ENCODE measurements at regions not wholly inside any gene's neighbourhood (a gene's known extent, or its start where the extent isn't known, plus 50 kb on each side); places are given as distances from the start of the nearest gene placed in this dataset.

- H3K4me3 ChIP-seq, result no peak overlapping the region
Measured at GRCh38 chr4:119765469-119765868, 136.9 kb upstream of the PDE5A start.

GRCh38 chr4:119763386-119763785 lies 134.8 kb upstream of the PDE5A start:
- Histone ChIP-seq H3K4me3 (no peak overlapping the region), H3K9me3 (replicated peaks) (no peaks in the 10 kb centered on the region), H3K27me3 (no peaks in the 10 kb centered on the region), H3K4me1 (no peaks in the 10 kb centered on the region), H3K36me3 (no peaks in the 10 kb centered on the region), H3K27ac (no peak overlapping the region)
- DNase-seq, result no peak

More at GRCh38 chr4:119765469-119765868, 136.9 kb upstream of the PDE5A start:
- H3K27ac ChIP-seq, result no peak overlapping the region
- no peaks in the 10 kb centered on the region for H3K36me3 ChIP-seq
- H3K4me1 ChIP-seq, result no peaks in the 10 kb centered on the region
- H3K27me3 ChIP-seq, result no peaks in the 10 kb centered on the region
- no peaks in the 10 kb centered on the region for H3K9me3 ChIP-seq (replicated peaks)
- no peak for DNase-seq

GRCh38 chr4:119755599-119755998 lies 127.0 kb upstream of the PDE5A start:
- Histone ChIP-seq H3K36me3 (no peaks in the 10 kb centered on the region), H3K4me3 (no peak overlapping the region)
- no peak for DNase-seq

DNA sequence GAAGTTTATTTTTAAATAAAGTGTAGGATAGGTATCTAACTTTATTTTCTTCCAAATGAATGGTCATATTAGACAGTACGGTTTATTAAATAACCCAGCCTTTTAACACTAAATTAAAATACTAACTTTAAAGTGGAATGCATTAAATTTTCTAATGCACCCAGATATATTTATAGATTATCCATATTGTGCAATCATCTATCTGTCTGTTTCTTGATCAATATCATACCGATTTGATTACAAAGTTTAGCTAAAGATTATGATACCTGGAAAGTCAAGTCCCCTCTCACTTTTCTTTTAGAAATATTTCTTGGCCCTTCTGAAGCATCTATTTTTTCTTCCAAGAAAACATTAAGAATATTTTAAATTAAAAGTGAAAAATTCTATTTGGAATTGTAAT lies 124.3 kb upstream of the PDE5A start:
- Histone ChIP-seq H3K27ac (no peak overlapping the region), H3K4me3 (no peak overlapping the region), H3K27me3 (no peaks in the 10 kb centered on the region), H3K4me1 (no peaks in the 10 kb centered on the region), H3K9me3 (replicated peaks) (no peaks in the 10 kb centered on the region), H3K36me3 (no peaks in the 10 kb centered on the region)
- no peak for DNase-seq

More at GRCh38 chr4:119755599-119755998, 127.0 kb upstream of the PDE5A start:
- no peaks in the 10 kb centered on the region for H3K9me3 ChIP-seq (replicated peaks)
- no peaks in the 10 kb centered on the region for H3K27me3 ChIP-seq
- no peak overlapping the region for H3K27ac ChIP-seq
- no peaks in the 10 kb centered on the region for H3K4me1 ChIP-seq

DNA sequence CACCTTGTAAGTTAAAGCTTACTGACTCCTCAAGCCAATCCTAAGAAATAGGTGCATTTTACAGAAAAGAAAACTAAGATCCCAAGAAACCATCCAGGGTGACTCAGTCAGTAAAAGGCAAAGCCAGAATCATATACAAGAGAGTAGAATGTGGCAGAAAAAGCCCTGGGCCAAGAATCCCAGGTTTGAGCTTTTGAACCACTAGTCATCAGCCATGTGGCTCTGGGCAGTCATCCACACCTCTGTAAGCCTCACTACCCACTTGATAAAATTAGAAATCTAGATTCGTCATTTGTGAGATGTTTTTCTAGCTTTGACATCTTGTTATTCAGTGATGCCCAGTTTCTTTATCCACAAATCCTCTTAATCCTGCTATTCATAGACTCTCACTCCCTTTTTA lies 122.2 kb upstream of the PDE5A start:
- Histone ChIP-seq H3K4me3 (no peak overlapping the region), H3K4me1 (no peaks in the 10 kb centered on the region), H3K27me3 (no peaks in the 10 kb centered on the region), H3K27ac (no peak overlapping the region), H3K36me3 (no peaks in the 10 kb centered on the region), H3K9me3 (replicated peaks) (no peaks in the 10 kb centered on the region)
- DNase-seq, result no peak

- Histone ChIP-seq H3K27me3 (no peaks in the 10 kb centered on the region), H3K4me1 (no peaks in the 10 kb centered on the region), H3K27ac (no peak overlapping the region), H3K4me3 (no peak overlapping the region), H3K9me3 (replicated peaks) (no peaks in the 10 kb centered on the region), H3K36me3 (no peaks in the 10 kb centered on the region)
- no peak for DNase-seq
Measured at GRCh38 chr4:119750048-119750447, 121.4 kb upstream of the PDE5A start.

GRCh38 chr4:119748853-119749252 lies 120.2 kb upstream of the PDE5A start:
- no peak overlapping the region for H3K4me3 ChIP-seq
- no peaks in the 10 kb centered on the region for H3K27me3 ChIP-seq
- H3K36me3 ChIP-seq, result no peaks in the 10 kb centered on the region
- H3K9me3 ChIP-seq (replicated peaks), result no peaks in the 10 kb centered on the region
- no peak overlapping the region for H3K27ac ChIP-seq
- no peak for DNase-seq
- no peaks in the 10 kb centered on the region for H3K4me1 ChIP-seq

DNA sequence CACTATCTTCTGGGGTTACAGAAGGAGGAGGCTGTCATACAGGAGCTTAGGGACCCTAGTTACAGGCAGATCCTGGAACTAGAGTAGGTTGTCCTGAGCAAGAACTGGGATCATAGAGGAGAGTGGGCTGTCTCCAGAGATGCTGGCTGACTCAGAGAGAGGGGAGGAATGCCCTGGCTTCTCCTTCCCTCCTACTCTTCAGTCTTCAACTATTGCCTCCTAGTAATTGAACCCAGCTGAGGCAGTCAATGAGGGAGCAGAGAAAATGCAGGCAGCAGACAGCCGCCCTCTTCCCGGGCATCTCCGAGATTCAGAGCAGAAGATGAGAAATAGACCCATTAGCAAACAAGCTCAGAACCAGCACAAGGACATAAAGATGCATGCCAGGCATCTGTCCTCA lies 118.3 kb upstream of the PDE5A start:
- H3K4me1 ChIP-seq, result no peaks in the 10 kb centered on the region
- no peak overlapping the region for H3K4me3 ChIP-seq
- no peak for DNase-seq
- H3K36me3 ChIP-seq, result no peaks in the 10 kb centered on the region
- H3K27ac ChIP-seq, result no peak overlapping the region
- H3K27me3 ChIP-seq, result no peaks in the 10 kb centered on the region
- no peaks in the 10 kb centered on the region for H3K9me3 ChIP-seq (replicated peaks)

DNA sequence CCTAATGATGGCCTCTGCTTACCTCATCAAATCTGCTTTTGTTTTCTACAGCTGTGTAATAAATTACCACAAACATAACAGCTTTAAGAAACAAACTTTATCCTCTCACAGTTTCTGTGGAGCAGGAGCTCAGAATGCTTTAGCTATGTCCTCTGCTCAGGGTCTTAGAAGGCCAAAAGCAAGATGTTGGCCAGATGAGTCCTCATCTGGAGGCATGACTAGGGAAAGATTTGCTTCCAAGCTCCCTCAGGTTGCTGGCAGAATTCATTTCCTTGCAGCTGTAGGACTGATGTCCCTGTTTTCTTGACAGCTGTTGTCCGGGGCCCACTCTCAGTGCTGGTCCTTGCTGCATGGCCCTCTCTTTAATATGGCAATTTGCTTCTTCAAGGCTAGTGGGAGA lies 116.7 kb upstream of the PDE5A start:
- no peak for DNase-seq
- Histone ChIP-seq H3K4me1 (no peaks in the 10 kb centered on the region), H3K27ac (no peak overlapping the region), H3K4me3 (no peak overlapping the region), H3K9me3 (replicated peaks) (no peaks in the 10 kb centered on the region), H3K36me3 (no peaks in the 10 kb centered on the region), H3K27me3 (no peaks in the 10 kb centered on the region)

DNA sequence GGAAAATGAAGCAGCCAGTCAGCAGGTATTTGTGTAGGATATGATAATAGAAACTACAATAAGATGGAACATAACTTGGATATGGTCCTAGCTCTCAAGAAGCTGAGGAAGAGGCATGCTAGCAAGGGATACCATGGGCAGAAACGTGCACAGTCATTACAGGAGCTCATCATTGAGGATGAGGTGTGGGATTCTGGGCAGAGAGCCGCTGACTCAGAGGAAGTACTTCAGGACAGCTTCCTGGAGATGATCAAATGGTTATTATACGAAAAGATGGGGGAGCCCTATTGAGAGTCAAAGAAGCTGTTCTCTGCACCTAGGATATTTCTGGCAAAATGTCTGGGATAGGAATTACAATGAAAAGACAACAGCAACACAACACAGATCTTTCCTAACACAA lies 116.0 kb upstream of the PDE5A start:
- Histone ChIP-seq H3K27ac (no peak overlapping the region), H3K27me3 (no peaks in the 10 kb centered on the region), H3K36me3 (no peaks in the 10 kb centered on the region), H3K4me1 (no peaks in the 10 kb centered on the region), H3K9me3 (replicated peaks) (no peaks in the 10 kb centered on the region), H3K4me3 (no peak overlapping the region)
- no peak for DNase-seq

DNA sequence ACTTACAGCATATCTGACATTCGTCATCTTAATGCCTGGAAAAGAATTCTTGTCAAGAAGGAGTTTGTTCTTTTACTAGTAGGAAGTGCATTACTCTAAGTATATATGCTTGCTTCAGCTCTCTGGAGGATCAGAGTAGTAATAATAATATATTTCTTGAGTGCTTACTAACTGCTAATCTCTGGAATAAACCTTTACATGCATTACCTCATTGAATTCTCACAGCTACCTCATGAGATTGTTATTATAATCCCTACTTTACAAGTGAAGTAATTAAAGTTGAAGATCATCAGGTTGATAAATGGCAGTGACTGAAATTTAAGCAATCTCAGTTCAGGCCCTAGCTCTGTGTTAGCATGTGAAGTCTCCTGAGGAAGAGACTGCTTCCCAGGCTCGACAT lies 115.0 kb upstream of the PDE5A start:
- no peaks in the 10 kb centered on the region for H3K4me1 ChIP-seq
- no peak overlapping the region for H3K27ac ChIP-seq
- no peaks in the 10 kb centered on the region for H3K36me3 ChIP-seq
- no peak for DNase-seq
- H3K9me3 ChIP-seq (replicated peaks), result no peaks in the 10 kb centered on the region
- no peaks in the 10 kb centered on the region for H3K27me3 ChIP-seq
- H3K4me3 ChIP-seq, result no peak overlapping the region

DNA sequence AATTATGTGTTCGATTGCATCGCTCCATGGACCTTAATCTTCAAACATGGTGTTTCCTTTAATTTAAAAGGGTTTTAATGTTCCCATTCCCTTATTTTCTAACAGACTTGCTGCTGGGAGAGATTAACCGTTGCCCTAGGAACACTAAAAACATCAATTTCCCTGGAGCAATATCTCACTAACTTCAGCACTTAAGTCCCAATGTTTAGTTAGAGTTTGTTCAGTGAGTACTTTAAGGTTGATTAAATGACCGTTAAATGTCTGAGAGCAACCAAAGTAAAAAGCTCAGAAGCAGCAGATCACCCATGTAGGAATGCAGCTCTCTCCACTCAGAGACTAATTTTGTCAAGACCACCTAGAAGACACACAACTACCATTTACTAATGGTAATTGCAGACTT lies 111.2 kb upstream of the PDE5A start:
- Histone ChIP-seq H3K9me3 (replicated peaks) (no peaks in the 10 kb centered on the region), H3K4me1 (peaks cover 8% of the 10 kb centered on the region; the same call in 1 of the 2 replicates), H3K27ac (no peak overlapping the region), H3K36me3 (no peaks in the 10 kb centered on the region), H3K27me3 (no peaks in the 10 kb centered on the region), H3K4me3 (no peak overlapping the region)
- no peak for DNase-seq

DNA sequence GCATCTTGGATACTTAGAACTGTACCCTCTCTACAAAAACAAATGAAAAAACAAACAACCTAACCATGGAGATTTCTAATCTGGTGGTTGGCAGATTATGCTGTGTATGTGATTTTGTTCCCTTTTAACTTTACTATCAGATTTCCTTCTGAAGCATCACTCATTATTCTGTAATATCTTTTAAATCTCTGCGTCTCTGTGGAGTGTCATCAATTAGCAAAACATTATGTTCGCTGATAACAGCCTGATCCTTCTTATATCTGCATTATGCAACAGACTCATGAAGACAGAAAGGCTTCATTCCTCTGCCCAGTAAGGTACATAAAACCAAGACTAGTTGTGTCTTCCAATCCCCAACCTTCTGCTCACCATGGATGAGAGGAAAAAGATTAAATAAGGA lies 110.3 kb upstream of the PDE5A start:
- Histone ChIP-seq H3K4me1 (peaks cover 10% of the 10 kb centered on the region; the same call in 1 of the 2 replicates), H3K27ac (no peak overlapping the region)

DNA sequence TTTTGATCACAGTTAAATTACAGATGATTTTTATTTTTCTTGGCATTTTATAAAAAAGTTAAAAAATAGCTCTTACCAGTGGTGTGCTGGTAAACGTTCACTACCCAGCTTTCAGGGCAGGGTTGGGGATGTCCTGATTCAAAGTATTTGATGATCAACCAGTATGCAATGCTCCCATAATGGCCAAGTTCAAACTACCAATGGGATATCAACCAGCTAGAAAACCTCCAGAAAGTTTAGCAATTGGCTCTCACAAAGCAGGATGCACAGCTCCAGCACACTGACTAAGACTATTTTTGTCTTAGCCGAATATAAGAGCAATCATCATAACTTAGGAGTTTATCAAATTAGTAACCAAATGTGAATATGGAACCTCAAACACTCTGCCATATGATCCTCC lies 108.0 kb upstream of the PDE5A start:
- H3K36me3 ChIP-seq, result no peaks in the 10 kb centered on the region
- peaks cover 10% of the 10 kb centered on the region; the same call in 1 of the 2 replicates for H3K4me1 ChIP-seq
- no peak for DNase-seq
- no peaks in the 10 kb centered on the region for H3K9me3 ChIP-seq (replicated peaks)
- H3K4me3 ChIP-seq, result no peak overlapping the region
- H3K27me3 ChIP-seq, result no peaks in the 10 kb centered on the region
- H3K27ac ChIP-seq, result no peak overlapping the region

More for the DNA sequence above, 110.3 kb upstream of the PDE5A start:
- H3K27me3 ChIP-seq, result no peaks in the 10 kb centered on the region
- H3K9me3 ChIP-seq (replicated peaks), result no peaks in the 10 kb centered on the region
- no peak for DNase-seq
- no peak overlapping the region for H3K4me3 ChIP-seq
- no peaks in the 10 kb centered on the region for H3K36me3 ChIP-seq

DNA sequence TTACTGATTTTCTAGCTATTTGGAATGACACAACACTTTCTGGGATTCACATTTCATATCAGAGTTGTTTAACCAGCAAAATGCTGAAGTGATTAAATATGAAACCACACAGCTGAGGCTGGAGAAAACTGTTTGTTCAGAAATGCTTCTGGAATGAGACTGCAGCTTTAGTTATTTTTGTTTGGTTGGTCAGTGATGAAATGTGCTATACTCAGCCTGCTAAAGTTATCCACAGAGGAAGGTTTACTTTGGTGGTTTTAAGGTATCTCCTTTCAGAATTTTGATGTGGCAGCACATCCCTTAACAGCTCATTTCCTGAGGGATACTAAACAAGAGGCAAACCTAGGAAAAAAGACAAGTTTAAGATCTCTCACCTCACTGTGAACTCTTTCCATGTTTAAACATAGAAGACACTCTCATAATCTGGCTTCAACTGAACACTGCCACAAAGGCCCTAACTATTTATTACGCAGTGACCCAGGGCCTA lies 106.6 kb upstream of the PDE5A start:
- H3K27me3 ChIP-seq, result no peaks in the 10 kb centered on the region
- no peak overlapping the region for H3K27ac ChIP-seq
- no peak overlapping the region for H3K4me3 ChIP-seq
- no peaks in the 10 kb centered on the region for H3K9me3 ChIP-seq (replicated peaks)
- no peaks in the 10 kb centered on the region for H3K36me3 ChIP-seq
- DNase-seq, result no peak
- H3K4me1 ChIP-seq, result peaks cover 17% of the 10 kb centered on the region; the same call in 1 of the 2 replicates

DNA sequence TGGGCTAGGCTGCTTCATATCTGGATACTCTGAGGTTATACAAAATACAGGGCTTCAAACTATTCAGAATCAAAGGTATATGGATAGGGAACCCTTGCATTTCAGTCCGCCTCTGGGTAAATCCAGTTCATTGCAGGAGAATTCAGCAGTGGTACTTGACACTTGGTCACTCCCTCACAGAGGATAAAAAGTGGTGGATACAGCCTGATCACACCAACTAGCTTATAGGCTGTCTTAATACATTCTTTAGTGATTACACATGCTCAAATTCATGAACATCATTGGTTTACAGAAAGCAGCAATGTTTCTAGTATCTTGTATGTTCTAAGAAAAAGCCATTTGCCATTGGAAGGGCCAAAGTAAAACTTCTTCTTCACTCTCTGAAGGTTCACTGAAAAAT lies 104.8 kb upstream of the PDE5A start:
- Histone ChIP-seq H3K9me3 (replicated peaks) (no peaks in the 10 kb centered on the region), H3K27ac (no peak overlapping the region), H3K4me1 (peaks cover 25% of the 10 kb centered on the region; the same call in 1 of the 2 replicates), H3K27me3 (no peaks in the 10 kb centered on the region), H3K4me3 (no peak overlapping the region), H3K36me3 (no peaks in the 10 kb centered on the region)
- DNase-seq, result no peak
